IMR-90 (cell line): ENCODE measurements at regions not wholly inside any gene's neighbourhood (a gene's known extent, or its start where the extent isn't known, plus 50 kb on each side); places are given as distances from the start of the nearest gene placed in this dataset.

Experiments used
- CTCF ChIP-seq: conservative IDR thresholded peaks from 2 replicates; pipeline ENCODE4 v1.5.1; 2012; ENCODE audit warnings: mild to moderate bottlenecking, low read depth, low read length, improper control_type of control experiment
- POLR2A ChIP-seq: IDR thresholded peaks from 2 replicates; pipeline ENCODE4 v1.6.1; 2012; ENCODE audit warnings: mild to moderate bottlenecking, low read depth, low read length
- RAD21 ChIP-seq: IDR thresholded peaks from 2 replicates; pipeline ENCODE4 v1.6.1; 2012; ENCODE audit warnings: low read length, improper control_type of control experiment
- SMC3 ChIP-seq: fragments of 150-350 bp; IDR thresholded peaks from 2 replicates; pipeline ENCODE4 v1.6.1; 2016; ENCODE audit warnings: low read depth, mild to moderate bottlenecking, antibody characterized with exemption, low read length, moderate library complexity

- TF ChIP-seq SMC3, result no peak
- no peak for TF ChIP-seq CTCF
- TF ChIP-seq RAD21, result no peak
- no peak for TF ChIP-seq POLR2A
Measured at GRCh38 chr6:82720992-82721391, 344.6 kb downstream of the UBE3D start.
